Prostate gland (tissue), 2 donors: ENCODE measurements at regions not wholly inside any gene's neighbourhood (a gene's known extent, or its start where the extent isn't known, plus 50 kb on each side); places are given as distances from the start of the nearest gene placed in this dataset.

Experiments used
- CTCF ChIP-seq, 4 experiments: fragments of 200-600 bp in 2 of 4; fragments of 450-650 bp in 2 of 4; sonication (generic) in 2 of 4; IDR thresholded peaks; 1 replicate in 3 of 4; 2 replicates in 1 of 4; pipeline ENCODE4 v1.5.1; 2016 to 2019; ENCODE audit warnings: antibody characterized with exemption in 4 of 4, mild to moderate bottlenecking in 2 of 4, moderate library complexity in 2 of 4
- POLR2AphosphoS5 ChIP-seq: sonication (generic); formaldehyde crosslinking; IDR thresholded peaks from one replicate; pipeline ENCODE4 v1.6.1; 2017; ENCODE audit warnings: antibody characterized with exemption

- TF ChIP-seq POLR2AphosphoS5 (no peak), CTCF (IDR thresholded peaks at IDR 0.05) (no peak)
These were observed 534.8 kb upstream of the LRRTM4 start for GRCh38 chr2:78056976-78057375.
